H1 (cell line): ENCODE measurements at regions not wholly inside any gene's neighbourhood (a gene's known extent, or its start where the extent isn't known, plus 50 kb on each side); places are given as distances from the start of the nearest gene placed in this dataset.

Experiments used
- HDAC2 ChIP-seq, 2 experiments: fragments of 300-600 bp in 1 of 2; sonication (generic) in 1 of 2; IDR thresholded peaks; 2 replicates each; pipeline ENCODE4 v1.6.1; 2011 to 2012; ENCODE audit warnings: low read depth in 2 of 2, low read length in 2 of 2, mild to moderate bottlenecking in 2 of 2, moderate library complexity in 2 of 2, borderline replicate concordance in 1 of 2, inconsistent platforms in 1 of 2
- POLR2A ChIP-seq, 2 experiments: IDR thresholded peaks; 1 replicate in 1 of 2; 2 replicates in 1 of 2; pipeline ENCODE4 v1.6.1; 2011; ENCODE audit warnings: low read depth in 2 of 2, low read length in 2 of 2, mild to moderate bottlenecking in 2 of 2; ENCODE audit errors: control extremely low read depth in 1 of 2
- SP1 ChIP-seq: IDR thresholded peaks from 2 replicates; pipeline ENCODE4 v1.6.1; 2011; ENCODE audit warnings: low read depth, low read length

- no peak for TF ChIP-seq POLR2A (IDR thresholded peaks at IDR 0.05; ENCODE audit: control extremely low read depth in 1 of 2, low read depth in 2 of 2, low read length in 2 of 2)
- TF ChIP-seq HDAC2 (IDR thresholded peaks at IDR 0.05; ENCODE audit: borderline replicate concordance in 1 of 2, low read depth in 2 of 2, low read length in 2 of 2), result no peak
- TF ChIP-seq SP1, result no peak
Observed at GRCh38 chr3:168383573-168383972, 287.8 kb upstream of the GOLIM4 start.
